ENCODE measurements at regions not wholly inside any gene's neighbourhood (a gene's known extent, or its start where the extent isn't known, plus 50 kb on each side); places are given as distances from the start of the nearest gene placed in this dataset.

DNA sequence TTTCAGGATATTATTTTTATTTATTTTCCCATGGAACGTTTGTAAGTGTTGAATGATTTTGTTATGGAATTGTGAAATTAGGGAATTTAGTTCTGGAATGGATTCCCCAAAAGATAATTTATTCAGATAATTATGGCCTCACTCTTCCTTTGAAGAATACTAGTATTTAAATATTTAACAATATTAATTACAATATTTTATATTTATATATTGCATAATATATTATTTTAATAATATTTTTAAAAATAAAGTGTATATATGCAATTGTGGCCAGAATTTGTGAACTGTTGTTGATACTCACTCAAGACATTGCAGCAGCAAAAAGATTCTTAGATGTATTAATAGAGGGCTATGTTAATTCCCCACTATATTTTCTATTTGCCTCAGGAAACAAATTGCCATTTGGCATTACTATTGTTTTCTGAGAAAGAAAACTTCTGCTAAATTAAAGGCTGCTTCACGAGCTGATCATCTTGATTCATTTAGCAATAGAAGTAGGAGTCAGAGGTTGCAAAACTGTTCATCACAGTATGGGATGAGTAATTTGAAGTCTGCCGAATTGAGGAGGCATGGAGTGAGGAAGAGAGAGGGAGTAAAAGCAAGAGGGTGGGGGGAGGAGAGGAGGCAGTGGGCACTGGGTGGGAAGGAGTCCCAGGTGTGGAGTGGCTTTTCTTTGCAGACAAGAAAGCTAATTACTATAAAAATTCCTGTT is 729.2 kb downstream of the DHX35 start:
- no peak for DNase-seq (ENCODE audit: low read depth)
- TF ChIP-seq CTCF (conservative IDR thresholded peaks at IDR 0.05; ENCODE audit: low read depth, low read length): no peak
- H3K4me3 ChIP-seq (ENCODE audit: low read depth, low read length): no peak overlapping the region

GRCh38 chr20:39676857-39677391 is 714.8 kb downstream of the DHX35 start:
- no peak for TF ChIP-seq CTCF (conservative IDR thresholded peaks at IDR 0.05; ENCODE audit: low read depth, low read length)
- no peak for DNase-seq (ENCODE audit: low read depth)

GRCh38 chr20:39676241-39676640 is 714.1 kb downstream of the DHX35 start:
- no peak overlapping the region for H3K4me3 ChIP-seq (ENCODE audit: low read depth, low read length)
- no peak for DNase-seq (ENCODE audit: low read depth)
- TF ChIP-seq CTCF (conservative IDR thresholded peaks at IDR 0.05; ENCODE audit: low read depth, low read length): no peak

More at GRCh38 chr20:39676857-39677391, 714.8 kb downstream of the DHX35 start:
- H3K4me3 ChIP-seq (ENCODE audit: low read depth, low read length): no peak overlapping the region

DNA sequence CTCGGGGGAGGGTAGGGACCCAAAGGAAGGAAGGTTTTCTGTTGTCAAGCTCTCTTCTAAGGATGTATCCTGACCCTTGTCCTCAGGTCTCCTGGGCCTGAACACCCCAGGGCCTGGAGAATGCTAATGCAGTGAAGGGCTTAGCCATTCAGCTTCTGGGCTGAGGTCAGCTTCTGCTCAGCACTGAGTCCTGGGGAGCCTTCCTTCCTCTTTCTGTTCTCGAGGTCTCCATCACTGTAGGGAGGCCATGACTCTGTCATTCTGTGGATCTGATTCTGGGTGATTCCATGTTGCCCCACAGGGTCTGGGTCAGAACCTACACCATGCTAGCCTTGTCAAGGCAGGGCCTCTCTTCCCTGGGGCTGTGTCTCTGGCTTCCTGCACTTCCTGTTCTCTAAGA is 712.7 kb downstream of the DHX35 start:
- no peak for TF ChIP-seq CTCF (conservative IDR thresholded peaks at IDR 0.05; ENCODE audit: low read depth, low read length)
- H3K4me3 ChIP-seq (ENCODE audit: low read depth, low read length): no peak overlapping the region
- no peak for DNase-seq (ENCODE audit: low read depth)

DNA sequence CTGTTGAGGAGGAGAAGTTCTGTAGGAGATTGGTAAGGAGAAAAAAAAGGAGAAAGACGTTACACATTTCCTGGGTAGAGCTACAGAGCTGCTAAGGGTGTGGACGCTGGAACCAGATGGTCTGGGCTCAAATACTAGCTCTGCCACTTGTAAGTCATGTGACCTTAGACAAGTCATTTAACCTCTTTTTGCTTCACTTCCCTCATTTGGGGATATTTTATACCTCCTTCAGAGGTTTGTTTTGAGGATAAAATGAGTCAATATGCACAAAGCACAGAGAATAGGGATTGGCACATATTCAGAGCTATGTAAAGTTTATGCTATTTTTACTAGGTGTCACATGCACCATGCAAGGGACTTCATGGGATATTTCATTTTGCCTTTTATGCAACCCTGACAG is 708.8 kb downstream of the DHX35 start:
- H3K4me3 ChIP-seq (ENCODE audit: low read depth, low read length): no peak overlapping the region
- DNase-seq (ENCODE audit: low read depth): no peak
- TF ChIP-seq CTCF (conservative IDR thresholded peaks at IDR 0.05; ENCODE audit: low read depth, low read length): no peak

GRCh38 chr20:39669659-39670058 is 707.5 kb downstream of the DHX35 start:
- no peak overlapping the region for H3K4me3 ChIP-seq (ENCODE audit: low read depth, low read length)
- no peak for TF ChIP-seq CTCF (conservative IDR thresholded peaks at IDR 0.05; ENCODE audit: low read depth, low read length)
- no peak for DNase-seq (ENCODE audit: low read depth)

DNA sequence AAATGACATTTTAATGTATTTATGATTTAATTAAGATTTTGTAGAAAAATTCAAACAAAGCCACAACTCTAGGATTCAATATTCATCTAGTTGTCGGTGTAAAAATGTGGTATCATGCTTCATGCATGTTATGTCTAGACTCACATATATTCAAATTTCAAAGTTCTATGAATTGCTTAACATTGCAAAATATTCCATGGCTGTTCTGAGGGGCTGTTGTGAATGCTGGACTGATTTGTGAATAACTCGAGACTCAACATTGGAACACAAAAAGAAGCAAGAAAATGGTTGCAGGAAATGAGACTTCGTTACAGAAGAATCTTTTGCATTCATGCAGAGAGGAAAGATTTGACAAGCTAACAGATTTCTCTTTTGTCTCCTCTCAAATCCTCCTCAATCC is 705.9 kb downstream of the DHX35 start:
- no peak for DNase-seq (ENCODE audit: low read depth)
- no peak overlapping the region for H3K4me3 ChIP-seq (ENCODE audit: low read depth, low read length)
- TF ChIP-seq CTCF (conservative IDR thresholded peaks at IDR 0.05; ENCODE audit: low read depth, low read length): no peak

All from epithelial cell of proximal tubule (primary cell).